ENCODE measurements at regions not wholly inside any gene's neighbourhood (a gene's known extent, or its start where the extent isn't known, plus 50 kb on each side); places are given as distances from the start of the nearest gene placed in this dataset.

GRCh38 chr15:95843241-95843910 is 487.1 kb upstream of the NR2F2 start:
- TF ChIP-seq POLR2AphosphoS5 (IDR thresholded peaks at IDR 0.05) (no peak), CTCF (IDR thresholded peaks at IDR 0.05) (no peak)
